ENCODE measurements at regions not wholly inside any gene's neighbourhood (a gene's known extent, or its start where the extent isn't known, plus 50 kb on each side); places are given as distances from the start of the nearest gene placed in this dataset.

DNA sequence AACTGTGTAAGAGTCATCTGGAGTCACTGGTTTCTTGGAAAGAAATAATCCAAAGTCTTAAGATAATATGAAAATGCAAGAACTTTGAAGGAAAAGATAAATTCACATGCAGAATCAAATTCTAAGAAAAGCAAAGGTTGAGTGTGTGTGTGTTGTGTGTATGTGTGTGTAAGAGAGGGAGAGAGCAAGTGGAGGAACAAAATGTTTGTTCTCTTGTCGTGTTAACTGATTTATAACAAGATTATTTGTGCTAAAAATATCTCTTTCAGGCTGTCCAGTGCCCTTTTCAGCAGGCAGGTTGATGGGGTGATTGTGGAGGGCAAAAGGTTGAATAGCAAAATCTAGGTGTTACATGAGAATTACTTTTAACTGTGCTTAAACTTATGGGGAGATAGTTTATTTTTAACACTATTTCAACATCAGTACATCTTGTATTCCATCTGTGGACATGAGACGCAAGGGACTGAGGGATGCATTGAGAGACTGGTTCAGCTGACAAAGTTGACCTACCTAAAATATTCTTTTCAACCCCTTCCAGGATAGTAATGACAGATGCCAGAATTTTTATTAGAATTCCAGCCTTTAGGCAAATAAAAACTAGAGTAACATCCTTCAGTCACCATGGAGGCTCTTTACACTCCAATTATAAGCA, 342.4 kb upstream of the CD180 start:
- DNase-seq: no peak

DNA sequence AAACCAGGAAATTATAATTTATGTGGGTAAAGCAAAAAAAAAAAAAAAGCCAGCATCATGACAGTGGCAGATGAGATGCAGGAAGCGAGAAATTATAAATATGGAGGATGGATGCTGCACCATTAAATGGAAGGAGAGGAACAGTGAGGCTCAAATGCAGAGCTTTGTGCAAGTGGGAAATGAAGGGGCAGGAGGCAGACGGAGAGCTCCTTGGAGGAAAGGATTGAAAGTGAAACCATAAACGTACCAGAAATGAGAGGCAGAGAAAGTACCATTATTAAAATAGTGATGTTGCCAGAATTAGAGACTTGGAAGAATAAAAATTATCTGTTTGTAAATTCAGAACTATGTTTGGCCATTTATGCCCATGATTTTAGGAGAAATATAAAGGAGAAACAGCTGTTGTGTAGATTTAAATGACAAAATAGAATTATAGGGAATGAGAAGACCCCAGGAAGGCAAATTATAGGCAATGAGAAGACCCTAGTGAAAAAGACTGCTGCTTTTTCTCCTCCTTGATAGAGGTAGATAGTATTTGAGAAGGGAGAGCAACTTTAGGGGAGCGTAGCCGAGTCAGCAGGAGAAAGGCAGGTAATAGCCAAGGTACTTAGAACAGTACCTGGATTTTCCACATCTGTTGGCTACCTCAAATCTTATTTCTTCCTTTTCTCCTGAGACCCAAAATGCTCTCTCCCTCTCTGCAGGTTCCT, 341.0 kb upstream of the CD180 start:
- no peak for DNase-seq

DNA sequence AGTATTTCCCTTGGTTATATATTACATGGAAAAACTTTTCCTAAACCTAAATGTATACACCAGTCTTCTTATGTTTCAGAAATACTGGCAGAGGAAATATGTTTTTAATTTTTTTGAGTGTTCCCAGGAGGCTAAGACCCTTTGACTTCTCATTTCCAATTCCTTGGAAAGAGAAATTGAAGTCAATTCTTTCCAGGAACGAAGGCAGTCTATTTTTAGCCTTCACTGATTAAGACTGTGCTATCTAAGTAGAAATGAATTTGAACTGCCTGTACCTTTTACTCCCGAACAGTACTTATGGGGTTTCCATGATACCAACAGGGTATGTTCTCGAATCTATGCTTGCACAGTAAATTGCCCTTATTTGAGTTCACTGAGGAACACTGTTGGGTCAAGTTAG, 340.3 kb upstream of the CD180 start:
- DNase-seq: no peak

DNA sequence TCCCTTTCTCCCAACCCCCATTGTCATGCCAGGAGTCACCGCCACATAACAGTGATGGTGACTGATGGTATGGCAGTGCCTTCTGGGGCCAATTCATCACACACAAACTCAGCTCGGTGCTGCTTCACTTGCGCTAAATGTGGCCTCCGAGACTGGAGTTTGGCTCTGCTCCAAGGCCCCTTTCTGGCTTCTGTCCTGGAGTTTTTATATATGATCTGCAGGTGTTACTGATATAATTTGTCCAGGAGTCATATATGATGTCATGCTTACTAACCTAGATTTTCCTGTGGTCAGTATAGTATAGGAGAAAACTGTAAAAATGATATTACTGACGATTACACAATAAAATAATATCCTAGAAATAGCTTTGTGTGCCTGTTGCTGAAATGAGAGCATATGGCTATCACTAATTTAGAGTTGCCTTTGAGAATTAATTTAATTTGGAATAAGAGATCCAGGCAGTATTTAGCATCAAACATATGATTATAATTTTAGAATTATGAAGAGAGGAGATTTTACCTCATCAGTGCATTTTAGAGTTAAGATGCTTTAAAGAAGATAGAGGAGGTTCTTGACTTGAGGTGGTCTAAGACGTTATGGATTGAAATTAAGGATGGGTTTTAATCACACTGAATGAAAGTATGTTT, 334.1 kb upstream of the CD180 start:
- DNase-seq: no peak

DNA sequence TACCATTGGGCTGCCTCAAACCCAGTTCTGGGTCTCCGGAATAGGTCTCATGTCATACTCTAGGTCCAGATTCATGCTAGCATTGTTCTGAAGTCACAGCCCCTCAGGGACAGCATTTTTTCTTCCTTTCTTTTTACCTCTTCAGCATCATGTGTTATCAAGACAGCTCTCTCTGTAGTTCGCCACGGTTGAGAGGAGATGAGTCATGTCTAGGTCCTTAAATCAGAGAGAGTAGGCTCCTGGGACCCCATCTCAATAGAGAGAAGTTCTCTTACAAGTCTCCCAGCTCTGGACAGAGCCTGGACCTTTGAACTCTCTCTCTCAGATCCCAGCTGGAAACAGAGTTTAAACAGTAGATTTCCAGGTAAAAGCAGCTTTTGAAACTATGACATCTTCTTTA, 332.4 kb upstream of the CD180 start:
- DNase-seq: no peak

DNA sequence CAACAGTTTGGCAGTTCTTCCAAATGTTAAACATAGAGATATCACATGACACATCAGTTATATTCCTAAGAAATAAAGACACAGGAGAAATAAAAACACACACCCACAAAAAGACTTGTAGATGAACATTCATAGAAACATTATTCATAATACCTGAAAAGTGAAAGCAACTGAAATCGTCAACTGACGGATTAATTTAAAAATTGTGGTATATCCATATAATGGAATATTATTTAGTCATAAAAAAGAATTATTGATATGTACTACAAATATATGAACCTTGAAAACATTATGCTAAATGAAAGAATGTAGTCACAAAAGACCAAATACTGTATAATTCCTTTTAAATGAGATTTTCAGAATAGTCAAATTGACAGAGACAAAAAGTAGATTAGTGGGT, 330.2 kb upstream of the CD180 start:
- no peak for DNase-seq

DNA sequence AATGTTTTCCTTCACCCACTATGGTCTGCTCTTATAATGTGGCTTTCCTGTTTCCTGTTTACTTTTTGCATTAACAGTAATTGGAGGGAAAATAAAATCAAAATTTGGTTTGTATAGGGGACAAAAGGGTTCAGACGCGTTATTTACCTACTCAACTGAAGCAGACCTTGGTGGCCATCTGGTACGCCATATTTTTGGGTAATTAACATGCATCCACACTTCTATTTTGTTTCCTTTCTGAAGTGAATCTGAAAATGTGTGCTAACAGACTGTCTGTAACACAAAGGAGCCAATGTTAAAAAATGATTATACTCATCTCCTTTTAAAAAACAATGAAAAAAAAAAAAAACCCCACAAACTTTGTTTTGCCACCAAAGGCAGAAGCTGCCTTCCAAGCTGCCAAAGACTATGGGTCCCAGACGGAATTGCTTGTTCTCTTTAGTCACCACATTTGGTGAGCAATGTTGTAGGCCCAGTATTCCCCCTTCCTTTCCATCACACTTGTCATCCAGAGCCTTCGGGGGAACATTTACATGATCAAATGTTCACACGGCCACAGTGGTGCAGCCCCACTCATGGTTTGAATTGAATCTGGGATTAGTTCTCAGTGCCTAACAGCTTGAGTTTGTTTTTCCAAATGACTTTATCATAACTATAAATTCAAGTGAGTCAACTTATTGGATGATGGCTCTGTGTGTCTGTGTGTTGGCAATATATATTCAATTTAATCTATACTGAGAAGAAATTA, 323.7 kb upstream of the CD180 start:
- no peak for DNase-seq

DNA sequence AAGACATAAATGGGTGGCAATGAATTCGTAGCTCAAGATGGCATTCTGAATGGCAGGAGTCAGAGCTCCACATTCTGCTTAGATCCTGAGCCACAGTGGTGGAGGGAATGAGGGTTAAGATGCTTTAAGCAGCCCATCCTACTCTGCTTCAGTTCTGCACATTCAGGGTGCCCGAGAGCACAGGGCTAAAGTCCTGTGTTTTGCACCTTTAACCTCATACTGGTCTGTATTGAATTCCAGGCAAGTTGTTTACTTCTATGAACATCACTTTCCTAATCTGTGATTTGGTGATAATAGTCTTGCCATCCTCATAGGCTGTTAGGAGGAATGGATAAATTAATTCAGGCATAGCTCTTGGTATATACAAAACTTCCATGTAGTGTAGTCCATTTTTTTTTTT, 321.6 kb upstream of the CD180 start:
- no peak for DNase-seq

DNA sequence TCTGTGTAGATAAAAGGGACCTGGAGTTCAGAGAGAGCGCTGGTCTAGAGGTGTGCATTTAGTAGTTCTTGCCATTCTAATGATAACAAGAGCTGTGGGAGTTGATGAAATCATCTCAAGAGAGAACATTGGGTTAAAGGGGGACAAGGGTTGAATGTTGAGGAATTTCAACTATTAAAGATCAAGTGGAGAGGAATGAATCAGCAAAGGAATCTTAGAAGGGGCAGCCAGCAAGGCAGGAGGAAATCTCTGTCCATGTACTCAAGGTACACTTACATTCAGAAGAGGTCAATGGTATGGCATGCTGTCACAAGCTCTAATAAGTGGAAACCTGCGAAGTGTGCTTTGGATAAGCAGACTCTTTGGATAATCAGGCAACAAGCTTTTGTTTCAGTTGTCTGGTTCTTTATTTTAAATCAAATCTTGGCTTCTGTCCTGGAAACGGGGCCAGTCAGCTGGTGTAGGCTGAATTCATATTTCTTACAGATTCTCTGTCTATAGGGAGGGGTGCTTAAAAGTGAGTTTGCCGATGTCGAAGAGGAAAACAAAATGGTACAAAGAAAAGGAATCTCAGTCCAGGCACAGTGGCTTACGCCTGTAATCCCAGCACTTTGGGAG, 320.5 kb upstream of the CD180 start:
- DNase-seq: no peak

DNA sequence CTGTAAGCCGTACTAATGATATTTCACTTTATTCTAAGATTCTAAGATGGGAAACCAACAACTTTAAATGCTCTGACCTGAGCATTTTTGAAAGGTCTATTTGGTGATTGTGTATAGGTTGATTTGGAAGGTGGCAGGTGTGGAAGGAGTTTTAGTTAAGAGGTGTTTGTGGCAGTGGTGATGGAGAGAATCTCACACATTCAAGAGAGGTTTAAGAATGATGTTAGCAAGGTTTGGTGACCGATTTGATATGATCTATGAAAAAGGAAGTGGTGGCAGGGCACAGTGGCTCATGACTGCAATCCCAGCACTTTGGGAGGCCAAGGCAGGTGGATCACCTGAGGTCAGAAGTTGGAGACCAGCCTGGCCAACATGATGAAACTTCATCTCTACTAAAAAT, 319.2 kb upstream of the CD180 start:
- no peak for DNase-seq

DNA sequence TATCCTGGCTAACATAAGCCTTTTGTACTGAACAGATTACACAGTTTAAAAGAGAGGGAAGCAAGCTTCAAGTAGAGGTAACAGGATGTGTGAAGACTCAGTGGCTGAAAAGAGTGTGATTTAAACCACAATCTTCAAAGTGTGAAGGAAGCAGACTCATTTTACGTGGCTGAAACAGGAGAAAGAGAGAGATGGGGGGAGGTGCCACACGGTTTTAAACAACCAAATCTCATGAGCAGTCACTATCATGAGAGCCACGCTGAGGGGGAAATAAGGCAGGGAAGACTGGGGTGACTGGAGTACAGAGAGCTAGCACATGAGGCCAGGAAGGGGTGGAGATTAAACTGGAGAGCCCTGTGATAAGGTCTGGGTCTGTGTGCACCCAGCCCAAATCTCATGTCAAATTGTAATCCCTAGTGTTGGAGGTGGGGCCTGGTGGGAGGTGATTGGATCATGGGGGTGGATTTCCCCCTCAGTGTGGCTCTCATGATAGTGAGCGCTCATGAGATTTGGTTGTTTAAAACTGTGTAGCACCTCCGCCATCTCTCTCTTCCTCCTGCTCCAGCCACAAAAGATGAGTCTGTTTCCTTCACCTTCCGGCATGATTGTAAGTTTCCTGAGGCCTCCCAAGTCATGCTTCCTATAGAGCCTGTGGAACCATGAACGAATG, 318.6 kb upstream of the CD180 start:
- peak; percentile 26 for DNase-seq

DNA sequence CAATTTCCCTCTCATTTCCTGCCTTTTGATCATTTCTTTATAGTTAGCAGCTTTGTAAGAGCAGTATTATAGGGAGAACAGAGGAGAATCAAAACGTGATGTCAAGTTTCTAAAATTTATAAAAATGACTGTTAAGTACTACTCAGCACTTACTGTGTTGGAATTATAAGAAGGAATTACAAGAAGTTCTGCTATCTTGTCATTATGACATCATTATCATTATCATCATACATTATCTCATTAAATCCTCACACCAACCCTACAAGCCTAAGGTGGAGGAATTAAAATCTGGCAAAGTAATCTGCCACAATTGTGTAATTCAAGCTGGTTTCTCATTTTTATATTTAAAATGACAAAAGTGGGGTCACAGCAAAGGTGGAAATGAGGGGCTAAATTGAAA, 316.2 kb upstream of the CD180 start:
- no peak for DNase-seq

DNA sequence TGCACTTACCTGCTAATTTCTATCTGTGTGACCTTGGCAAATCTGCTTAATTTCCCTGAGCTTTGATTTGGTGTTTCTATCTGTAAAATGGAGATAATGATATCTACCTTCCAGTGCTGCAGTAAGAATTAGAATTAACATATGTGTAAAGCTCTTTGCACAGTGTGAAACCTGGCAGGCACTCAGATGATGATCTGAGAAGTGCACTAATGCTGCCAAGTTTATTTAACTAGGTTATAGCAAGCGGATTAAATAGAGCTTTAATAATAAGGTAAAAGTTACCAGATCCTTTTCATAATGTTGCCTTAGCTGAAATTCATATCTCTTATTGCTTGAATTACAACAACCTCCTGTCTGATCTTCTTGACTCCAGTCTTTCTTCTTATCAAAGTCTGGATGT, 315.3 kb upstream of the CD180 start:
- DNase-seq: no peak

DNA sequence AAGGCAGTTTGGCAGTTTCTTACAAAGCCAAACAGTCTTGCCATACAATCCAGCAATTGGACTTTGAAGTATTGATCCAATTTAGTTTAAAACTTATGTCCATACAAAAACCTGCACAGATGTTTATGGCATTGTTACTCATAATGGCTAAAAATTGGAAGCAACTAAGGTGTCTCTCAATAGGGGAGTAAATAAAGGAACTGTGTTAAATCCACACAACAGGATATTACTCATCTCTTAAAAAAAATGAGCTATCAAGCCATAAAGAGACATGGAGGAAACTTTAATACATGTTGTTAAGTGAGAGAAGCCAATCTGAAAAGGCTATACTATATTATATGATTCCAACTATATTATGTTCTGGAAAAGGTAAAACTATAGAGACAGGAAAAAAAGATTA, 313.6 kb upstream of the CD180 start:
- no peak for DNase-seq

DNA sequence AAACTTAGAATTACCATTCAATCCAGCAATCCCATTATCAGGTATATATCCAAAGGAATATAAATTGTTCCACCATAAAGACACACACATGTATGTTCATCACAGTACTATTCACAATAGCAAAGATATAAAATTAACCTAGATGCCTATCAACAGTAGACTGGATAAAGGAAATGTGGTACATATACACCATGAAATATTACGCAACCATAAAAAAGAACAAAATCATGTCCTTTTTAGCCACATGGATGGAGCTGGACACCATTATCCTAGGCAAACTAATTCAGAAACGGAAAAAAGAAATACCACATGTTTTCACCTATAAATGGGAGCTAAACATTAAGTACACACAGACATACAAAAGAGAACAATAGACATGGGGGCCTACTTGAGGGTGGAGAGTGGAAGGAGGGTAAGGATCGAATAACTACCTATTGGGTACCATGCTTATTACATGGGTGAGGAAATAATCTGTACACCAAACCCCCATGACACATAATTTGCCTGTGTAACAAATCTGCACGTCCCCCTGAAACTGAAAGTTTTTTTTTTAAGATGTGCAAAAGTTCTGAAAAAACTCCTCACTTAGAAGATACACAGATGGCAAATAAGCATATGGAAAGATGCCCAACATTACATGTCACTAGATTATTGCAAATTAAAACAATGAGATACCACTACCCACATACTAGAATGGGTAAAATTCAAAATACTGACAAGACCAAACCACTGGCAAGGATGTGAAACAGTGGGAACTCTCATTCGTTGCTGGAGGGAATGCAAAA, 313.0 kb upstream of the CD180 start:
- no peak for DNase-seq

DNA sequence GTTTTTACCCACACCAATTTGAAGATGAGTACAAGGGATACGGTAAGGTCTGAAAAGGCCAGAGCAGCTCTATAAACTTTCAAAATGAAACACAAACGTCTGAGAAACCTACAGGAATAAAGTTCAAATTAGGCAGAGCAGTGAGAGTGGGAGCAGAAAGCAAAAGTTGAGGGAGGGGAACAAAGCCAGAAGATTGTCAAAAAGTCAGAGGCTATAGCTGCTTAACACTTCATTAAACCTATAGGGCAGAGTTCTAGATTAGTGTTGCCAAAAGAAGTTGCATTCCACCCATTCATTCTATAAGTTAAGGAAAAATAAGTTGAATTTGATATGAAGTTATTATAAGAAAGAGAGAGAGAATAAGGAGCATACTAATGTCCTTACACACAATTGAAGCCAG, 309.6 kb upstream of the CD180 start:
- DNase-seq: no peak

DNA sequence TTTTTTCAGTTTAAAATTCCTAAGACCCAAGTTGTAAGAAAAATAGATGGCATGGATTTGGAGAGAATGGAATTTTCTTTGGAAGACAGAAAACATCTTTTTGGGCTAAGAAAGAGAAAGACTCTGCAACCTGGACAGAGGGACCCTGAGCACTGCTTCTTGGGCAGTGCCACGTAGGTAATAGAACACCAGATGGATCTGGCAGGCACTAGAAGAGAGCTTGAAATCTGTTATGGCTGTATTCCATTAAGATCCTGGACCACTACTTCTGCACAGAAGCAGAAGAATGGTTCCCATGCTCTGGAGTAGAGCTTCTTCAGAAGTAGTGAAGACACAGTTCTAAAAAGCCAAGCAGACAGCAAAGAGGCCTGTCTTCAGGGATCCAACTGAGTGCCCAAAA, 306.4 kb upstream of the CD180 start:
- no peak for DNase-seq

DNA sequence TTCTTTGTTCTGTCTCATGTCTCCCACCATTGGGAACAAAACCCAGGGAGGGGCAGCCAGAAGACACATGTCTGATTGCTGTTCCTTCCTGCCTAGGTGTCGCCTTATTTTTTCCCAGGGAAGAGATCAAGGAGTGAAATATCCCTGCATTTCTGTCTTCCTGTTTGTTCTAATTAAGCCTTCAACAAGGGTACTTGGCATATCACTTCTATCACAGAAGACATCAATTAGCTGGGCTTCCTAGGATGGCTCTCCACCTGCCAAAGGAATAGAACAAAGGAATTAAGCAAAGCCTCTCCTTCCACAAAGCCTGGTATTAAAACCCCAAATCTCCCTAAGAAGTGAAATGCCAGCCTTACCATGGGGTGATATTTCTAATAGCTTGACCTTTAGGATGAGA, 299.5 kb upstream of the CD180 start:
- DNase-seq: no peak

DNA sequence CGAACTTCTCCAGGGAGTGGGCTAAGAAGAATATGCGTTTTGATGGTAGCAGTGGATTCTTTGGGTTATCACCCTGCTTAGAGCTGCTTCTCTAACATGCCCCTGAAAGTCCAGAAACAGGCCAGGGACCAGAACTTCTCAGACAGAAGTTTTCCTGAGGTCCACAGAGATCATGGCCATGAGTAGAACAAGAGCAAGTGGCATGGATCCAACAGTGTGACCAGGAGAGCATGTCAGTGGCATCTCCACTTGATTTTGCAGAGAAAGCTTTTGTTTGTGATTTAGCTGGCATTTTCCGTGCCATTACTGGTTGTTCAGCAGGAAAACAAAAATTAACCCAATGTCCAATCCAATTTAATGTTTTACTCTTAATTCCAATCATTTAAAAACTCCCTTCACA, 298.5 kb upstream of the CD180 start:
- DNase-seq: no peak

DNA sequence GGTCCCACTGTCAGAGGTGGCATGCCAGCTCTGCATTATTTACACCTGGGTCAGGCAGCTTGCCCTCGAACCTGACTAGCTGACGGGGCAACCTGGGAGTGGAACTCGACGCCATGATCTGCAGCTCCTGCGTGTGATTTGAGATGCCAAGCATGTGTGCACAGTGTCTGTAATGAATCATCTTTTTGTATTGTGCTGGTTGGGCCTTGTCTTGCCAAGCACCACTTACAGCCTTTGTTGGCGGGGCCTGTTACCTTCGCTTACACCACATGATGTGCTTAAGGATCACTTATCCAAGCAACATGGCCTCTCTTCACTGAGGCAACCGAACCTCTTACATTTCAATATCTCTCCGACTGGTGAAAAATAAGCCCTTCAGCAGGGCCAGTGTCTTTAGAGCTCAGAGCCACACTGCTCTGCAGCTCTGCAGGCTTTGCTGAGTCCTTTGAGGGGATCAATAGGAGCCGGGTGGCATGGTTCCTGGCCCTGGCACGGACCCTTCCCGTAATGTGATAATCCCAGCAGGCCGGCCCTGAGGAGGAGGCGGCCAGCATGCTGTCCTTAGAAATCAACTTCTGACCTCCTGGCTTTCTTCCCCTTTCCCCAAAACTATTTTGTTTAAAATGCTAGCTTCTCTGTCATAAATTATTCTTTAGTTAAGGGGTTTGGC, 297.7 kb upstream of the CD180 start:
- DNase-seq: no peak

DNA sequence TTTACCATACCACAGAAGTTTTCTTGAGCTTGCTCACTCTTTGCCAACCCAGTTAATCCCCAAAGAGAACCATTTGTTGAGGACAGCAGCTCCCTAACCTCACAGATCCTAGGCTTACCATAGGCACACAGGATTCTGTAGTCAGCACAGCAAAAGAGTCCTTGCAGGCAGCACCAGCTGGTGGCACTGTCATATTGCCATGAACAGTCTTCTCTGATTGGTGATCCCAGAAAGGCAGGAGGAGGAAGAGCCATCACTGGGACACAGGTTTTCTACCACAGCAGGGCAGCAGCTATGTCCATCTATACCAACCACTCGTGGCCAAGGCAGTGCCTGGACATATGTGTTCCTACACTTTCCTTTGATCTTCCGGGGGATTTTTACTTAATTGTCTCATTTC, 297.1 kb upstream of the CD180 start:
- no peak for DNase-seq
